GM10266 (cell line): ENCODE measurements at regions not wholly inside any gene's neighbourhood (a gene's known extent, or its start where the extent isn't known, plus 50 kb on each side); places are given as distances from the start of the nearest gene placed in this dataset.
A peak's percentile ranks its signal among the peaks of the same experiment; 100 is the strongest.

ENCODE experiments used
- DNase-seq: peaks from one replicate; pipeline ENCODE4 v3.0.0; 2012; ENCODE audit errors: extremely low spot score
- CTCF ChIP-seq: IDR thresholded peaks from 2 replicates; pipeline ENCODE4 v1.5.1; 2012; ENCODE audit warnings: mild to moderate bottlenecking, low read depth; ENCODE audit not compliant: control insufficient read depth, insufficient read depth; ENCODE audit errors: missing control alignments

GRCh38 chr12:13875744-13876143 is 105.7 kb downstream of the GRIN2B start:
- TF ChIP-seq CTCF = no peak
- DNase-seq = no peak

GRCh38 chr12:13870255-13870654 is 111.1 kb downstream of the GRIN2B start:
- no peak for TF ChIP-seq CTCF
- no peak for DNase-seq

GRCh38 chr12:13864081-13864673 is 117.2 kb downstream of the GRIN2B start:
- peak; percentile 62 for DNase-seq
- peak; percentile 92 for TF ChIP-seq CTCF

GRCh38 chr12:13857750-13858149 is 123.7 kb downstream of the GRIN2B start:
- DNase-seq = no peak
- TF ChIP-seq CTCF = no peak

GRCh38 chr12:13853471-13853870 is 127.9 kb downstream of the GRIN2B start:
- no peak for TF ChIP-seq CTCF
- no peak for DNase-seq

- no peak for TF ChIP-seq CTCF
- no peak for DNase-seq
Measured at GRCh38 chr12:13851828-13852227, 129.6 kb downstream of the GRIN2B start.

GRCh38 chr12:13849456-13849855 is 131.9 kb downstream of the GRIN2B start:
- no peak for DNase-seq
- no peak for TF ChIP-seq CTCF
